ENCODE measurements at regions not wholly inside any gene's neighbourhood (a gene's known extent, or its start where the extent isn't known, plus 50 kb on each side); places are given as distances from the start of the nearest gene placed in this dataset.

- Histone ChIP-seq H3K79me2 (ENCODE audit: control insufficient read depth, insufficient read depth, low read length) (no peaks in the 10 kb centered on the region), H3K4me2 (ENCODE audit: insufficient read depth, low read length) (no peak overlapping the region), H3K4me1 (ENCODE audit: control insufficient read depth, extremely low read depth, insufficient read depth, low read length) (peaks cover 19% of the 10 kb centered on the region), H3K27ac (ENCODE audit: insufficient read depth, low read depth, low read length) (no peak overlapping the region), H3K36me3 (ENCODE audit: control insufficient read depth in 2 of 2, extremely low read depth in 1 of 2, insufficient read depth in 2 of 2, low read length in 2 of 2) (no peaks in the 10 kb centered on the region), H2AFZ (ENCODE audit: low read depth, low read length) (no peak overlapping the region), H3K9ac (replicated peaks; ENCODE audit: extremely low read depth, insufficient read depth, low read length) (no peak overlapping the region), H3K4me3 (replicated peaks in 1 of 3; ENCODE audit: insufficient read depth in 1 of 3, low read depth in 1 of 3, low read length in 3 of 3) (no peak overlapping the region), H3K27me3 (ENCODE audit: control insufficient read depth in 2 of 2, insufficient read depth in 2 of 2, low read length in 2 of 2) (no peaks in the 10 kb centered on the region), H4K20me1 (replicated peaks; ENCODE audit: control insufficient read depth, extremely low read depth, insufficient read depth, low read length) (no peaks in the 10 kb centered on the region), H3K9me1 (replicated peaks; ENCODE audit: control insufficient read depth, extremely low read depth, insufficient read depth, low read length) (no peaks in the 10 kb centered on the region), H3K9me3 (replicated peaks; ENCODE audit: control insufficient read depth, insufficient read depth, low read length) (no peaks in the 10 kb centered on the region)
- intact Hi-C loops (cut with micrococcal nuclease) (no loop called here), dilution Hi-C loops (cut with MboI; ENCODE audit: extremely low pct_ligation_motif_present, low sequenced_read_pairs) (no loop called here)
- TF ChIP-seq POLR2AphosphoS5 (IDR thresholded peaks at IDR 0.05; ENCODE audit: insufficient read depth, low read depth, low read length) (no peak), EZH2 (IDR thresholded peaks at IDR 0.05; ENCODE audit: borderline replicate concordance, low read depth, low read length, severe bottlenecking) (no peak), POLR2A (IDR thresholded peaks at IDR 0.05; ENCODE audit: low read depth, low read length) (no peak), GATA2 (IDR thresholded peaks at IDR 0.05; ENCODE audit: insufficient read depth, insufficient read length, low read depth, low read length) (no peak), FOS (IDR thresholded peaks at IDR 0.05; ENCODE audit: borderline replicate concordance, insufficient read depth, low read length) (no peak), JUN (IDR thresholded peaks at IDR 0.05; ENCODE audit: borderline replicate concordance, insufficient read depth, insufficient read length, low read depth) (no peak), CTCF (IDR thresholded peaks at IDR 0.05; ENCODE audit: extremely low read depth in 1 of 2, insufficient read depth in 1 of 2, low read depth in 1 of 2, low read length in 2 of 2) (no peak), MYC (IDR thresholded peaks at IDR 0.05; ENCODE audit: low read depth, low read length) (no peak), MAX (IDR thresholded peaks at IDR 0.05; ENCODE audit: insufficient read depth, insufficient read length) (no peak)
- ChIA-PET CTCF (no interaction called here), POLR2A (no interaction called here)
- FAIRE-seq (no peak), DNase-seq (ENCODE audit: low read depth, low spot score) (no peak)
- no TSS peak for BruUV-seq (replicated peaks)
Observed at GRCh38 chr10:129107525-129107924, 359.5 kb upstream of the MGMT start.
